ENCODE measurements at regions not wholly inside any gene's neighbourhood (a gene's known extent, or its start where the extent isn't known, plus 50 kb on each side); places are given as distances from the start of the nearest gene placed in this dataset.

DNA sequence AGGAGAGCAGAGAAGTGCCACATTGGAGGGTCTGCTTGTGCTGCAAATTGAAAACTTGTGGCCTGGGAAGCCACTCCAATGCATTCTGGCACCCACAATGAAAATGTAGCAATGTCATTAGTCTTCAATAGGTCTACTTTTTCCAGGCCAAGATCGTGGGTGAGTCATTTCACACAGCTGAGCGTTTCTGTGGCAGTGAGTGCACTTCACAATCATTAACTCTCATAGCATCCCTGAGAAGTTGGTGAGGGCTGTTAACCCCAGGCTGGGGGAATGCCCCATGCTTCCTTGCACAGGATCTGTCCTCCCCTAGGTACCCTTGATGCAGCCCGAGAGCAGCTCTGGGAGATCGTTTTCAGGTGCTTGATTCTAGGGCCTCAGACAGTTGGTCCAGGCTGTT lies 196.8 kb upstream of the ATP6AP2 start:
- no peaks in the 10 kb centered on the region for H3K4me1 ChIP-seq (ENCODE audit: insufficient read depth, low read length)
- DNase-seq (ENCODE audit: low spot score) (no peak), FAIRE-seq (no peak), ATAC-seq (no peak)
- intact Hi-C loops (cut with micrococcal nuclease; ENCODE audit: unreplicated experiment), result no loop called here
- H3K36me3 ChIP-seq (replicated peaks in 1 of 2; ENCODE audit: control insufficient read depth in 1 of 2, insufficient read depth in 2 of 2, low read length in 2 of 2), result no peaks in the 10 kb centered on the region
- no peaks in the 10 kb centered on the region for H4K20me1 ChIP-seq (ENCODE audit: insufficient read depth, low read length)
- H3K79me2 ChIP-seq (ENCODE audit: insufficient read depth, low read length), result no peaks in the 10 kb centered on the region
- no peak overlapping the region for H2AFZ ChIP-seq (ENCODE audit: low read length)
- H3K27me3 ChIP-seq (ENCODE audit: control insufficient read depth in 1 of 2, insufficient read depth in 2 of 2, low read length in 2 of 2), result no peaks in the 10 kb centered on the region
- H3K9ac ChIP-seq (ENCODE audit: insufficient read depth, low read depth, low read length), result no peak overlapping the region
- no peak overlapping the region for H3K4me3 ChIP-seq (replicated peaks in 1 of 3; ENCODE audit: insufficient read depth in 1 of 3, low read depth in 2 of 3, low read length in 3 of 3)
- H3K9me3 ChIP-seq (ENCODE audit: low read length), result no peaks in the 10 kb centered on the region
- POLR2A ChIA-PET, result no interaction called here
- H3K4me2 ChIP-seq (ENCODE audit: low read depth, low read length), result no peak overlapping the region
- no TSS peak for BruUV-seq (replicated peaks)
- CTCF ChIA-PET (ENCODE audit: low intra/inter-chr PET ratio, low total read pairs), result no interaction called here
- in situ Hi-C loops (cut with HindIII; ENCODE audit: extremely low pct_ligation_motif_present, low pct_unique_long_range_greater_than_20kb), result no loop called here
- H3K27ac ChIP-seq (ENCODE audit: extremely low read length, insufficient read depth, low read length), result no peak overlapping the region
- TF ChIP-seq, protein P1, sequence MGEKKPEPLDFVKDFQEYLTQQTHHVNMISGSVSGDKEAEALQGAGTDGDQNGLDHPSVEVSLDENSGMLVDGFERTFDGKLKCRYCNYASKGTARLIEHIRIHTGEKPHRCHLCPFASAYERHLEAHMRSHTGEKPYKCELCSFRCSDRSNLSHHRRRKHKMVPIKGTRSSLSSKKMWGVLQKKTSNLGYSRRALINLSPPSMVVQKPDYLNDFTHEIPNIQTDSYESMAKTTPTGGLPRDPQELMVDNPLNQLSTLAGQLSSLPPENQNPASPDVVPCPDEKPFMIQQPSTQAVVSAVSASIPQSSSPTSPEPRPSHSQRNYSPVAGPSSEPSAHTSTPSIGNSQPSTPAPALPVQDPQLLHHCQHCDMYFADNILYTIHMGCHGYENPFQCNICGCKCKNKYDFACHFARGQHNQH (CRISPR knock-in tag; IDR thresholded peaks at IDR 0.05), result no peak
- TF ChIP-seq PHF21A (CRISPR knock-in tag; IDR thresholded peaks at IDR 0.05), result no peak
- TF ChIP-seq ZNF382 (CRISPR knock-in tag; IDR thresholded peaks at IDR 0.05; ENCODE audit: borderline replicate concordance), result no peak
- no peak for TF ChIP-seq PHF20 (CRISPR knock-in tag; IDR thresholded peaks at IDR 0.05)
- TF ChIP-seq ZNF546 (CRISPR knock-in tag; conservative IDR thresholded peaks at IDR 0.05), result no peak
- TF ChIP-seq, protein P2, sequence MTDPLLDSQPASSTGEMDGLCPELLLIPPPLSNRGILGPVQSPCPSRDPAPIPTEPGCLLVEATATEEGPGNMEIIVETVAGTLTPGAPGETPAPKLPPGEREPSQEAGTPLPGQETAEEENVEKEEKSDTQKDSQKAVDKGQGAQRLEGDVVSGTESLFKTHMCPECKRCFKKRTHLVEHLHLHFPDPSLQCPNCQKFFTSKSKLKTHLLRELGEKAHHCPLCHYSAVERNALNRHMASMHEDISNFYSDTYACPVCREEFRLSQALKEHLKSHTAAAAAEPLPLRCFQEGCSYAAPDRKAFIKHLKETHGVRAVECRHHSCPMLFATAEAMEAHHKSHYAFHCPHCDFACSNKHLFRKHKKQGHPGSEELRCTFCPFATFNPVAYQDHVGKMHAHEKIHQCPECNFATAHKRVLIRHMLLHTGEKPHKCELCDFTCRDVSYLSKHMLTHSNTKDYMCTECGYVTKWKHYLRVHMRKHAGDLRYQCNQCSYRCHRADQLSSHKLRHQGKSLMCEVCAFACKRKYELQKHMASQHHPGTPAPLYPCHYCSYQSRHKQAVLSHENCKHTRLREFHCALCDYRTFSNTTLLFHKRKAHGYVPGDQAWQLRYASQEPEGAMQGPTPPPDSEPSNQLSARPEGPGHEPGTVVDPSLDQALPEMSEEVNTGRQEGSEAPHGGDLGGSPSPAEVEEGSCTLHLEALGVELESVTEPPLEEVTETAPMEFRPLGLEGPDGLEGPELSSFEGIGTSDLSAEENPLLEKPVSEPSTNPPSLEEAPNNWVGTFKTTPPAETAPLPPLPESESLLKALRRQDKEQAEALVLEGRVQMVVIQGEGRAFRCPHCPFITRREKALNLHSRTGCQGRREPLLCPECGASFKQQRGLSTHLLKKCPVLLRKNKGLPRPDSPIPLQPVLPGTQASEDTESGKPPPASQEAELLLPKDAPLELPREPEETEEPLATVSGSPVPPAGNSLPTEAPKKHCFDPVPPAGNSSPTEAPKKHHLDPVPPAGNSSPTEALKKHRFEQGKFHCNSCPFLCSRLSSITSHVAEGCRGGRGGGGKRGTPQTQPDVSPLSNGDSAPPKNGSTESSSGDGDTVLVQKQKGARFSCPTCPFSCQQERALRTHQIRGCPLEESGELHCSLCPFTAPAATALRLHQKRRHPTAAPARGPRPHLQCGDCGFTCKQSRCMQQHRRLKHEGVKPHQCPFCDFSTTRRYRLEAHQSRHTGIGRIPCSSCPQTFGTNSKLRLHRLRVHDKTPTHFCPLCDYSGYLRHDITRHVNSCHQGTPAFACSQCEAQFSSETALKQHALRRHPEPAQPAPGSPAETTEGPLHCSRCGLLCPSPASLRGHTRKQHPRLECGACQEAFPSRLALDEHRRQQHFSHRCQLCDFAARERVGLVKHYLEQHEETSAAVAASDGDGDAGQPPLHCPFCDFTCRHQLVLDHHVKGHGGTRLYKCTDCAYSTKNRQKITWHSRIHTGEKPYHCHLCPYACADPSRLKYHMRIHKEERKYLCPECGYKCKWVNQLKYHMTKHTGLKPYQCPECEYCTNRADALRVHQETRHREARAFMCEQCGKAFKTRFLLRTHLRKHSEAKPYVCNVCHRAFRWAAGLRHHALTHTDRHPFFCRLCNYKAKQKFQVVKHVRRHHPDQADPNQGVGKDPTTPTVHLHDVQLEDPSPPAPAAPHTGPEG (CRISPR knock-in tag; IDR thresholded peaks at IDR 0.05), result no peak
- no peak for TF ChIP-seq ZNF335 (CRISPR knock-in tag; IDR thresholded peaks at IDR 0.05)
- TF ChIP-seq, protein P3, sequence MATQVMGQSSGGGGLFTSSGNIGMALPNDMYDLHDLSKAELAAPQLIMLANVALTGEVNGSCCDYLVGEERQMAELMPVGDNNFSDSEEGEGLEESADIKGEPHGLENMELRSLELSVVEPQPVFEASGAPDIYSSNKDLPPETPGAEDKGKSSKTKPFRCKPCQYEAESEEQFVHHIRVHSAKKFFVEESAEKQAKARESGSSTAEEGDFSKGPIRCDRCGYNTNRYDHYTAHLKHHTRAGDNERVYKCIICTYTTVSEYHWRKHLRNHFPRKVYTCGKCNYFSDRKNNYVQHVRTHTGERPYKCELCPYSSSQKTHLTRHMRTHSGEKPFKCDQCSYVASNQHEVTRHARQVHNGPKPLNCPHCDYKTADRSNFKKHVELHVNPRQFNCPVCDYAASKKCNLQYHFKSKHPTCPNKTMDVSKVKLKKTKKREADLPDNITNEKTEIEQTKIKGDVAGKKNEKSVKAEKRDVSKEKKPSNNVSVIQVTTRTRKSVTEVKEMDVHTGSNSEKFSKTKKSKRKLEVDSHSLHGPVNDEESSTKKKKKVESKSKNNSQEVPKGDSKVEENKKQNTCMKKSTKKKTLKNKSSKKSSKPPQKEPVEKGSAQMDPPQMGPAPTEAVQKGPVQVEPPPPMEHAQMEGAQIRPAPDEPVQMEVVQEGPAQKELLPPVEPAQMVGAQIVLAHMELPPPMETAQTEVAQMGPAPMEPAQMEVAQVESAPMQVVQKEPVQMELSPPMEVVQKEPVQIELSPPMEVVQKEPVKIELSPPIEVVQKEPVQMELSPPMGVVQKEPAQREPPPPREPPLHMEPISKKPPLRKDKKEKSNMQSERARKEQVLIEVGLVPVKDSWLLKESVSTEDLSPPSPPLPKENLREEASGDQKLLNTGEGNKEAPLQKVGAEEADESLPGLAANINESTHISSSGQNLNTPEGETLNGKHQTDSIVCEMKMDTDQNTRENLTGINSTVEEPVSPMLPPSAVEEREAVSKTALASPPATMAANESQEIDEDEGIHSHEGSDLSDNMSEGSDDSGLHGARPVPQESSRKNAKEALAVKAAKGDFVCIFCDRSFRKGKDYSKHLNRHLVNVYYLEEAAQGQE (IDR thresholded peaks at IDR 0.05; ENCODE audit: borderline replicate concordance in 1 of 2, low read depth in 1 of 2, low read length in 2 of 2), result no peak
- 13% methylated on average over 3 of the region's 4 CpGs for WGBS (ENCODE audit: low lambda C conversion rate)

Data from HepG2 (cell line).